ENCODE measurements at regions not wholly inside any gene's neighbourhood (a gene's known extent, or its start where the extent isn't known, plus 50 kb on each side); places are given as distances from the start of the nearest gene placed in this dataset.

GRCh38 chr7:27367179-27367932 is 124.8 kb downstream of the EVX1 start:
- FAIRE-seq: no peak

DNA sequence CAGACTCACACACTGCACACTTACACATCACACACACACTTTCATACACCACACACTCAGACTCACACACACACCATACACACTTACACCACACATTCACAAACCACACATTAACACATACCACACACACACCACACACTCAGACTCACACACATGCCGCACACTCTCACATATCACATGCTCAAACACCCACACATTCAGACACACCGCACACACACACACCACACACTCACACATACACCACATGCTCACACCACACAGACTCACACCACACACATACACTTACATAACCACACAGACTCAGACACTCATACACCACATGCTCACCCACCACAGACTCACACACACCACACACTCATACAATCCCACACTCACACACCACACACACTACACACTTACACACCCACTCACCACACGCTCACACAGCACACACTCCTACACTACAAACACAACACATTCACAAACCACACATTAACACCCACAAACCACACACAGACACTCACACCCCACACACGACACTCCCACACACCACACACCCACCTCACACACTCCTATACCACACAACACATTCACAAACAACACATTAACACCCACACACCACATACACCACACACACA is 125.4 kb downstream of the EVX1 start:
- no peak for FAIRE-seq

DNA sequence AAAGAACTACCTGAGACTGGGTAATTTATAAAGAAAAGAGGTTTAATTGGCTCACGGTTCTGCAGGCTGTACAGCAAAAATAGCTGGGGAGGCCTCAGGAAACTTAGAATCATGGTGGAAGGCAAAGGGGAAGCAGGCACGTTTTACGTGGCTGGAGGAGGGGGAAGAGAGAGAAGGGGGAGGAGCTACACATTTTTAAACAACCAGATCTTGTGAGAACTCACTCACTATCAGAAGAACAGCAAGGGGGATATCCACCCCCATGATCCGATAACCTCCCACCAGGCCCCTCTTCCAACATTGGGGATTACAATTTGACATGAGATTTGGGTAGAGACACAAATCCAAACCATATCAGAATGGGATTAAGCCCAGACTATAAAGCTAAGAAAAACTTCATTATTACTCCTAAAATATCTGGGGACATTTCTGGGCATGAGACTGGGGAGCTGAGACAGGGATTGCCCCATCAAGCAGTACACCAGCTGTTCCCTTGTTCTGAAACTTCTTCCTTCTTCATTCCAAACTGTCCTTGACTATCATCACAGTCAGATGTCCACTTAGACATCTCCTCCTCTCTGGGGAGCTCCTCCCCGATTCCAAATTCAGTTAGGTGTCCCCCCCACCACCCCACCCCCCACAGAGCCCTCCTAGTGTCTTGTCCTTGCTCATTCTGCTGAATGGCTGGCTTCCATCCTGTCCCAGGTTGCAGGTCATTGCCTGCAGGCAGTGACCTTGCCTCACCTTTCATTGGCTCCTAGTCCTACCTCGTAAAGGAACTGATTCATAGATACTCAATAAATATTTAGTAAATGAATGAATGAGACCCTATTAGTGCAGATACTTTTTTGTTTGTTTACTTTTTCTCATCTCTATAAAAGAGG is 132.6 kb downstream of the EVX1 start:
- FAIRE-seq: no peak

DNA sequence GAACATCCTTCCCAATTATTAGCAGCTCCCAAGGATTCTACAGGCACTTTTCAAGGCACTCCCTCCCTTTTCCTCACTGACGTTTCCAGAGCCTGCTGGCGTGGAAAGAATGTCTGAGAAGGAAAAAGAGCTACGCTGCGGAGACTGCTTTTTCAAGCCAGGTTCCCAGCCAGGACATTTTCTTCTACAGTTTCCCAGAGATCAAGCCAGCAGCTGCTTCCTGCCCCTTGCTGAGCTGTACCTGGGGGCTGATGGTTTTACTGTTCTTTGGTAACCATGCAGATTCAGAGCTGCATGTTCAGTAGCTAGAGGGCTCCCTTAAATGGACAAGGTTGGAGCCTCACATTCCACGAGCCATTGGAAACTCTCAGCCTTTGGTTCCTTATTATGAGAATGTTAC is 133.4 kb downstream of the EVX1 start:
- no peak for FAIRE-seq

DNA sequence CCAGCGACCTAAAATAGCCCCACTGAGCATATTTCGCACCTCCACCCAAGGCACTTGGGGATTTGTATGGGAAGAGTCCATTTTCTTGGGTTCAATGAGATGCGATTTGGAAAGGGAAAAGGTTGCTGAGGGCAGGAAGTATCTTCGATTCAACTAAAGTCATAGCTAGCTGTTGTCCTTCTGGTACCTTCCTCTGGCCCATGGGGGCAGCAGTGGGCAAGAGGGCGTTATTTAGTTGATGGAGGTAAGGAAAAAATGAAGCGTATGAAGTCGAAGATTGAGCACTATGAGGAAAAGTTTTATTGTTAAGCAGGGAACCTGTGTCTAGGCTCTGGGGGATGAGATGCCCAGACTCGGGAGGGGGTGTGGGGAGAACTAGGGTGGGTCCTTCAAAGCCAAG is 135.4 kb downstream of the EVX1 start:
- FAIRE-seq: no peak

DNA sequence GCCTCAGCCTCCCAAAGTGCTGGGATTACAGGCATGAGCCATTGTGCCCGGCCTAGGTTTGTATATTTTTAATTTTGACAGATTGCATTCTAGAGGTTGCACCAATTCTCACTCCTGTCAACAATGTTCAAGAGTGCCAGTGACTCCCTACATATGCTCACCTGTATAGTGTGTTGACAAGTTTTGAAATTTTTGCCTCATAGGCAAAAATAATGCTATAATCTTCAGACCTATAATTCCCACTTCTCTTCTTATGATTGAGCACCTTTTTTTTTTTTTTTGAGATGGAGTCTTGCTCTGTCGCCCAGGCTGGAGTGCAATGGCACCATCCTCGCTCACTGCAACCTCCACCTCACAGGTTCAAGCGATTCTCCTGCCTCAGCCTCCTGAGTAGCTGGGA is 139.7 kb downstream of the EVX1 start:
- FAIRE-seq: no peak

DNA sequence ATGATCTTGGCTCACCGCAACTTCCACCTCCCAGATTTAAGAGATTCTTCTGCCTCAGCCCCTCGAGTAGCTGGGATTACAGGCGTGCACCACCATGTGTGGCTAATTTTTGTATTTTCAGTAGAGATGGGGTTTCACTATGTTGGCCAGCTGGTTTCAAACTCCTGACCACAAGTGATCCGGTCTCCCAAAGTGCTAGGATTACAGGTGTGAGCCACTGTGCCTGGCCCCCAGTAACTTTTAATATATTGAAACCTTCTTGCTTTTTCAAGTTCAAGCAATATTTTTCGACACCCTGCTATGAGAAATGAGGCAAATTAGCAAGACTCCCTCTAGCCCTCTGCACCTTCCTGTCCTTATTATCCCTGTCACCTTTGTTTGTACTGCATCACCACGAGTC is 144.0 kb downstream of the EVX1 start:
- FAIRE-seq: no peak

GRCh38 chr7:27387864-27388263 is 145.3 kb downstream of the EVX1 start:
- no peak for FAIRE-seq

DNA sequence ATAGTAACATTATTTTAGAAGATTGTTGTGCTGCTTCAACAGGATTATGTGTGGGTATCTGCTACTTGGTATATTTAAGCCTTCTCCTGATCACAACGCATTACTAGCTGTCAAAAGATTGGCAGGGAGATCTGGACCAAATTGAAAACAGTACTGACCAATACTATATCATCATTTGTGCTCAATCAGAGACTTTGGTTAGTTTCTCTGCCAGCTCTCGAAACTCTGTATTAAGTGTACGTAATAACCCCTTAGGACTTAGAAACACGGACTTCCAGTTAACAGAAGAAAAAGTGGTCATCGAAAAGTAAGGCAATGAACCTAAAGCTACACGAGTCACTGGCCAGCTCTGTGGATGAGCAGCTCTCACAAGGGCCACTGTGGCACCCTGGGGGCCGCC is 146.0 kb downstream of the EVX1 start:
- FAIRE-seq: no peak

DNA sequence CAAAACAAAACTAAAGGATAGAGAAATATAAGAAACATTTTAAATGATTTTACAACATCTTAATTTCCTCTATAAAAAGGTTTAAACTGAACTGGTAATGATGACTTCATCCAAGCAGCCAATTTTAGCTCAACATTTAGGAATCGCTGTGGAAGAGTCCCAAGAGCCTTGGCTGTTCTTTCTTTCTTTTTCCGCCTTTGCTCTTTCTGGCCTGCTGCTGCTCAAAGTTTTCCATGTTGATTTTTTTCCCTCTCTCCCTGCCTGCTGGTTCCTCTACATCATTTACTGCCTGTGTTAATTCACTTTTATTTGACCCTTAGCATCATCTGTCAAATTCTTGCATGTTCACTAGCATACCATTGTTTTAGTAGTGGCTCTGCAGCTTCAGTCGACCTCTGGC is 146.9 kb downstream of the EVX1 start:
- no peak for FAIRE-seq

- FAIRE-seq: no peak
Measured at GRCh38 chr7:27392477-27392876, 149.9 kb downstream of the EVX1 start.

DNA sequence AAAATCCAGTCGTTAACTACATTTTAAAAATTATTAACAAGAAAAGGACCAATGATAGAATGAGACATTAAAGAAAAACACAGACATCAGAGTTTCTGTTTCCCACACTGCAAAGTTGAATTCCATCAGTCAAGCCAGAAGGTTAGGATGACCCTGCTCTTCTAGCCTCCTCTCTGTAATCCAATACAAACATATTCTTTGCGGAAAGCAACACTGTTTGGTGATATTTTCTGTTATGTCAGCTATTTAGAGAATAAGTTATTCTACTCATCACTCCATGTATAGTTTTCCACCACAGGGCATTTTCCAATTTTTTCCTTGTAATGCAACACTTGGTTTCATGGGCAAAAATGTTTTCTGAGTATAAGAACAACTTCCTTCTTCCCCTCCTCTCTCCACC is 152.3 kb downstream of the EVX1 start:
- no peak for FAIRE-seq

GRCh38 chr7:27395626-27396025 is 153.0 kb downstream of the EVX1 start:
- no peak for FAIRE-seq

GRCh38 chr7:27397503-27397902 is 154.9 kb downstream of the EVX1 start:
- FAIRE-seq: no peak

GRCh38 chr7:27398851-27399250 is 156.2 kb downstream of the EVX1 start:
- no peak for FAIRE-seq

DNA sequence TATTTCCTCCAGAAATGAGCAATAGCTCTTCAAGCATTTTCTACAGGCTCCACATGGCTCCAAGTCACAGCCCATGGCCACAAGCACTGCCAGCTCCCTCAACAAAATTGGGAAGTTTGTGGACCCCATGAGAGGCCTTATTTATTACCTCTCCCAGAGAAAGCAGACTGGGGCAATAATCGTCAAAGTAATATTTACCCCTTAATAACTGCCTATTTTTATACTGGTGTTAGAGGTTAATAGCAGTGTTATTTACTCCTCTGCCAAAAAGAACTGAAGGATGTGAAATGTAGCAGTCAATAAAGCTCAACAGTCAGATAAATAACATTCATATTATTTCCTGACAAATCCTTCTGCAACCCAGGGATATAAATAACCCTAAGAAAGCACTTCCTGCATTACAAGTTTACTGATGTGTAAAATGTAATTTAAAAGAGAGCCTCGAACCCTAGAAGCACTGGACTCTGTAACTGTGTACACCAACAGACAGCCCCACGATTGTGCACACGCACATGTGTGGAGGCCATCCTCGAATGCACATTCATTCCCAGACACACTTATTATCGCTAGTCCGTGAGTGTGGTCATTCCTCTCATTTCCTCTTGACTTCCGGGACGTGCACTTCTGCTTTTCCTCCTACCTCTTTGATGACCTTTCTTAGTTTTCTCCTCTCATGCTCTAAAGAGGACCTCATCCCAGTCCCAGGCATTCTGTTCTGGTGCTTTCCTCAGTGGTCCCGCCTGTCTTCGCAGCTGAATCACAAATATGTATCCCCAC is 157.4 kb downstream of the EVX1 start:
- FAIRE-seq: no peak

DNA sequence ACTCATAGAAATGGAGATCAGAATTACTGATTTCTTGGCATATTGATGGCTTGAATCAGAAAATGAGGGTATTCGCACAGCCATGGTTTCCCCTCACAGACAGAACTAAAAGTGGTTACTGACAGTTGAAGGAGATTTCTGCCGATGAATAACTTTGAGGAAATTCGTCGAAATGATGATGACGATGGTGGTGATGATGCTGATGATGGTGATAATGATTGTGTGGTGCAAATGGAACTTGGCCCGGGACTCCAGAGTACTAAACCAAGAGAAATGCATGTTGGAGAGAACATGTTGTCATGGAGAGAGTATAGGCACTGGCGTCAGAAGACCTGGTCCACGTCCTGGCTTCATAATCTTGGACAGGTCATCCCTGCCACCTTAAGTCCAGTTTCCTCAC is 163.2 kb downstream of the EVX1 start:
- no peak for FAIRE-seq

DNA sequence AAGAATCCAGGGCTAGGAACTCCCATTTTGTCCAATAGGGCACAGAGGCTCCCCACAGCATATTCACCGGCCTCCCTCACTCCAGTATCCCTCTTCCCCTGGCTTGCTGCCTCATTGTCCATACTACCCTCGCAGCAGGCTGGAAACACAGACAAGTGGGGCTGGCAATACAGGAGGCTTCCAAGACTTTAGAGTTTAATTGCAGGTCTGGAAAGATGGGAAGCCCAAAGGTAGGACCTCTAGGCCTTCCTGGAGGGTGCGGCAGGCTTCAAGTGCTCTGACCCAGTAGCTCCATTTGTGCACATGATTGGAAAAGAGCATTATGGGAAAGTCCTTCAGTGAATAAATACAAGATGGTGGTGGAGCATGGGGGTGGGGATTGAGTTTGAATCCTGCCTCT is 166.7 kb downstream of the EVX1 start:
- no peak for FAIRE-seq

DNA sequence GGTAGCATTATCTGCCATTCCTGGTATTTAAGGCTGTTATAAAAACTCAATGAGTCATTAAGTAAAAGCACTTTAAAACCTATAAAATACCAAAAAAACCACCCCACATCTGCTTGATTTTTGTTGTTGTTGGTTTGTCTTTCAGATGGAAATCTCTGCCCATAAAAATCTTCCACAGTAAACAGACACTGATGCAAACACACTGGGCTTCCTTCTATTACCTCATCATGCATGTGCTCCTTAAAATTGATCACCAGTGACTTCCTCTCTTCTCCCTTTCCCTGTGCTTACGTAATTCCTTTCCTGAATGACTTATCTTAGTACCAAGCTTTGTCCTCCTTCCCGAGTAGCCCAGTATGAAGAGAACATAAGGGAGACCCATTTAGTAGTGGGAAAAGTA is 167.2 kb downstream of the EVX1 start:
- FAIRE-seq: no peak

DNA sequence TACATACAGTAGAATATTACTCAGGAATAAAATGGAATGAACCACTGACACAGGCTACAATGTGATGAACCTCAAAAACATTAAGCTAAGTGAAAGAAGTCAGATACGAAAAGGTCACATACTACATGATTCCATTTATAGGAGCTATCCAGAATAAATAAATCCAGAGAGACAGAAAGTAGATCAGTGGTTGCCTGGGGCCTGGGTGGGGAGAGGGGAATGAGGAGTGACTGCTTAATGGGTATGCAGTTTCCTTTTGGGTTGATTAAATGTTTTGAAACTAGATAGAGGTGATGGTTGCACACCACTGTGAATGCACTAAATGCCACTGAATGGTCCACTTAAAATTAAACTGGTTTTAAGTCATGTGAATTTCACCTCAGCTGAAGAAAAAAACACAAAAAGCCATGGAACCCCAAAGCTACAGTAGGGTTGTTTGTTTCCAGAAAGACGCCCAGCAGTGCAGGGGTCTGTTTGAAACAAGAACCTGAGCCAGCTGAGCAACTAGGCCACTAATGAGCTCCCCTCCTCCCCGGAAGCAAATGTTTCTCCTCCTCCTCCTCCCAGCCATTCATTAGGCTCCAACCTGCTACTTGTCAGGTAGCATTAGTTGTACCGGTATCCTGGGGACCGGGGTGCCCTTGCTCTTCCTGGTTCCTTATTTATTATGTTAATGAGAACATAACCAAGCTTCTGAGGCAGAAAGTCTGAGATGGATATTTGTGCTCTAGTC is 168.4 kb downstream of the EVX1 start:
- FAIRE-seq: no peak

- FAIRE-seq: no peak
Measured at GRCh38 chr7:27412164-27412563, 169.6 kb downstream of the EVX1 start.

DNA sequence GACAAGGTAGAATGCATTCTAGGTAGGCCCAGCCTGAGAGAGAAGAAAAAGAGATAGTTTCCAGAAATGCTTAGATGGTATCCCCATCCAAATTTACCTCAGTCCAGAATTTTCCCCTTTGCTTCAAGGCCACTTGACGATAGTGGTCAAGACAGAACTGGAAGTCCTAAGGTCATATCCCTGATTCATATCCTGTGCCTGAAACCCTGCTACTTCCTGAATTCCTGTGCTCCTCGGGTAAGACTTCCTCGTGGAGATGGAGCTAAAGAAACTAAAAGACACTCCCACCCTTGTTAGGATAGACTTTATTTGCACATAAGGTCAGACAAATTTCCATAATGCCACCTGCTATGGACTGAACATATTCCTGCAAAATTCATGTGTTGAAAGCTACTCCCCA is 175.9 kb downstream of the EVX1 start:
- no peak for FAIRE-seq

Data from islet of Langerhans (tissue), 1 donor.